Loucy (cell line): ENCODE measurements at regions not wholly inside any gene's neighbourhood (a gene's known extent, or its start where the extent isn't known, plus 50 kb on each side); places are given as distances from the start of the nearest gene placed in this dataset.

Source experiments
- CTCF ChIP-seq: fragments of 200-600 bp; sonication (generic); conservative IDR thresholded peaks from 2 replicates; pipeline ENCODE4 v1.5.1; 2014; ENCODE audit warnings: mild to moderate bottlenecking, antibody characterized with exemption, low read length
- EZH2phosphoT487 ChIP-seq: fragments of 200-600 bp; IDR thresholded peaks from 2 replicates; pipeline ENCODE4 v1.6.1; 2018; ENCODE audit warnings: antibody characterized with exemption, mild to moderate bottlenecking, moderate library complexity, borderline replicate concordance

DNA sequence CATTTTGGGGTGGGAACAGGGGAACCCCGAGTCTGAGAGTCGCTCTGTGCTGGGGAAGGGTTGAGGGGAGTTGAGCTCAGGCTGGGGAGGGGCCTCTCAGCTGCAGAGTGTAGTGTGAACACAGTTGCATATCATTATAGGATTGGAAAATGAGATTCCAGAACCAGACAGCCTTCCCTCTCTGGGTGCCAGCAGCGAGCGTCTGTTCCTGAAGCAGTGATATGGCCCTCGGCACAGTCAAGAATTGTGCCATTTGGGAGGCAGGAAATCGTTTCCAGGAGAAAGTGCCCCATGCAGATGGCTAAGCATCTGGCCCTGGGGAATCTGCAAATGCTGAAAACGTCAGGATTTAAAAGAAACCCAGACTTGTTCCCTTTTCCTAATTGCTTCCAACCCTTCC, 70.4 kb upstream of the SFSWAP start:
- TF ChIP-seq EZH2phosphoT487 (no peak), CTCF (no peak)
